HCEC 1CT (cell line): ENCODE measurements at regions not wholly inside any gene's neighbourhood (a gene's known extent, or its start where the extent isn't known, plus 50 kb on each side); places are given as distances from the start of the nearest gene placed in this dataset.
"Not testable (repeated sequence)": the region's sequence is repeated elsewhere in the genome, so short reads cannot be mapped to it uniquely, and the experiment has no call there.

Source experiments
- DNase-seq: peaks from one replicate; pipeline ENCODE4 v3.0.0-alpha.2; 2017

DNA sequence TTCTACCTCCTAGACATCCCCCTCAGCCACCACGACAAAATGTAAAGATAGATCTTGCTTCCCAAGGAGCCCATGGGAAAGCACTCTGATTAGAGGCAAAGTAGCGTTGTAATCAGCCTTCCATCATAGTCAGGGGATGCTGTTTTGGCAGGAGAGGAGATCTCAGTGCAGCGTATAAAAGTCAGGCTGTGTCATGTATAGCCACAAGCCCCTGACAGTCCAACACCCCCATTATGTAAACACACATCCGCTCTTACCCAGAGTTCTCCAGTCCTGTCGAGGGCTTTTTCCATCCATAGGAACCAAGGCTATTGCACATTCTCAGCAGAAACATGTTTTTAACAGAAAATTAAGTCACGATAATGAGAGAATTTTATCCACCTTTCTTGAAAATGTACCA is 156.3 kb downstream of the CYSLTR2 start:
- DNase-seq = no peak

DNA sequence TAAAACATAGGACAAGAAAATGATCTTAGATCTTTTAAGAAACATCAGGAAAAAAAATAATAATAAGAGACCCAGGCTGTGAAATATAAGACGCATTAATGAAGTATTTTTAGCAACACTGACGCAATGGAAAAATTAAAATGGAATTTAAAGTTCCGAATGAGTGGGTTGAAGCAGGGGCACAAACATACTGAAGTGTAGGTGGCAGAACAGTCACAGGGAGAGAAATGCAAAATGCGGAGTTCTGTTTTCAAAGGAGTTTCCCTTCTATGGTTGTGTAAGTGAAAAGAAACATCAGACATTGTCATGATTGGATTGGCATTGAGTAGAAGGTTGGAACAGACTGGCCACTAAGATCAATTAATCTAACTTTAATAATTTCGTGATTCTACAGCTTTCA is 159.8 kb downstream of the CYSLTR2 start:
- DNase-seq = no peak

DNA sequence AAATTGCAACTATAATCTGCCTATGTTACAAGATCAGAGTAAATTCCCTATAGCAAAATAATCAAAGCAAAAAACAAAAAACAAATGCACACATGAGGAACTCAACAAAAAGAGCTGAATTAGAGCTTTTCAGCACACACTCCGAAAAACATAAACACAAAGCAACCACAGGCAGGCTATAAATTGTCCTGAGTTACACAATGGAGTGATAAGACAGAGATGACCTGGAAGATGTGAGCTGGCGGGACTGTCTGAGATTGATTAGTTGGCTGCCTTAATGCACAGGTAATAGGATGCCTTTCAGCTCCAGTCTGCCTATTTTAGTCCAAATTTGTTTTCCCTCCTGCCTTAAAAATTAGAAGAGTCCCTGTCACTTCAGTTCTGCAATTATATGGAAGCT is 159.0 kb upstream of the FNDC3A start:
- DNase-seq = no peak

DNA sequence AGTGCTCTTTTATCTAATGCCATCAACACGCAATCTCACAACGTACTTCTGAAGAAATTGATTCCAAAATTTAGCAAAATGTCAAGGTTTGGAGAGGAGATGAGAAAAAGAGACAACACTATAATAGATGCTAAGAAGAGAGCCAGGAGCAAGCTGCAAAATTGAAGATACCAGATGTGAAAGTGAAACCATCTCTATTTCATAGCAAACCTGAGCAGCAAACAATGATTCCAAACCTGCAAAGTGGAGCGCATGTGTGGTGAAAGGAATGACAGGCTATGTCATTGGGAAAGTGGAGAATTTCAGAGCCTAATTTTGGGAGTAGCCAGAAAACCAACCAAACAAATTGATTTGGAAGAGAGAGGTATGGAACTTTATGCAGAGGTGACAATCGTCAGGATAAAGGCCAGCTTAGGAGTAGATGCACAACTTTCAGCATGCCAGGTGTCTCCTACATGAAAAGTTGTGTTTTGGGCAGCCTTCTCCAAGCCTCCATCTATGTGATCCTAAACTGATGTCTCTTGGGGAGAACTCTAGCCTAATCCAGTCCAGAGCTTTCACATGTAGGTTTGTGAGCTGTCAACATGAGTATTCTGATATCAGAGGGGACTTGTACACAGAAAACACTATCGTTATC is 158.4 kb upstream of the FNDC3A start:
- DNase-seq = no peak

DNA sequence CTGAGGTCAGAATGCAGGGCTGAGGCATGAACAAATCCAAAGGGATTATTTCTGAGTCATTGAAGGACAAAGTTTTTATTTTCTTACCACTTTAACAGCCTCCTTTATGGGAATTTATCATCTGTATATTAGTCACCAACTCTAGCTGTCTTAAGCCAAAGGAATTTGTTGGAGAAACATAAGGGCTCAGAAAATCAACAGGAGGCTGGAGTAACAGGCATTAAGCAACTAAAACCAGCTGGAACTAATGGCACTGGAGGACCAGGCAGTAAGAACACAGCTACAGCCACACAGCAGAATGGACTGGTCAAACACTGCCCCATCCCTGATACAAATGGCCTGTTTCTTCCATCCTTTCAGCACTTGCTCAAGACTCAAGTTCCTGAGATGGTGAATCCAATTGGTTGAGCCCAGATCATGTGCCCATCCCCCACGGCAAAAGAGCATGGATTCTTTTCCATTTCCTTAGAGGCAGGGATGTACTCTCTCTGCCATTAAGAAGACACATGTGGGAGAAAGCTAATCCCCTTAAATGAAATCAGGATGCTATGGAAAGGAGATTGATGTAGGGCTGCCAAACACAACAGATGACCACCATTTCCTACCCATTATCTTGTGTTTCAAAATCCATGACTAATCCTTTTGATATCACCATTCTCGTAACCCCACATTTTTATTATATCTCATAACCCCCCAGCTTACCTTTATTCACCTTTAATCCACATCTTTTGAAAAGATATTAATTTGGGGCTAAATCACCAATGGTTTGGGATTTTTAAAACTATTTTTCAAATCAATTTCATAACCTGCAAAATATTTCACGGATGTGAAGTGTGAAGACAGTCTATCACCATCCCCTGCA is 157.0 kb upstream of the FNDC3A start:
- DNase-seq = peak; percentile 98

DNA sequence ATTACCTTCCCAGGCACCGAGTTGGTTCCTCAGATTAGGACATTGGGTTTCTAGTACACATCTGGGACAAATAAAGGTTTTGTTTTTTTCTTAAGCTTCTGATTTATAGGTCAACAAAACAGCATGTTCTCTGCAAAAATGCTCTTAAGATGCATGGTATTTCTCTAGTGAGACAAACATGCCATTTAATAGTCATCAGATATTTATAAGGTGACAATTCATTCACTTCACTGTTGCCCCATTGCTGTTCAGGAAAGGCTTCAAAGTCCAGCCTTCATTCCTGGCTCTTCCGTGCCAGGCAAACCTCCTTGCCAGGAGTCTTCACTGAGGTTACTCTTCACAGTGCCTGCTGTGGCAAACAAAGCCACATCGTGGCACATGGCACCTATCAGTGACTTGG is 156.3 kb upstream of the FNDC3A start:
- DNase-seq = no peak

DNA sequence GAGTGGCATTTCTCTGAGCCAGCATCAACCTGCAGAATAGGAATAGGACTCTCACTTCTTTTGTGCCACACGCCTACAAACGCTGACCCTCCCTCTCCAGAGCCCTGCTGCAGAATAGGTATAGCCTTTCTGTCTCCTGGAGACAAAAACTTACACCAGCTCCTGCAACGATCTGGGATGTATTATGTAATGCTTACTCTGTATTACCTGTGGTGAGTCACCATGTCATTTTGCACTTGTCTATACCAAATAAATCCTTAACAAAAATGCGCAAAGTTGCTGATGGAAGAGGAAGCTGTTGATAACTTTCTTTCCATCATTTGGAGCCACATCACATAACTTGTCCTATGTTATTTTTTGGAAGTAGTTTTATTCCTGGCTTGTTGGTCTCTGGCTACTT is 155.8 kb upstream of the FNDC3A start:
- no peak for DNase-seq

DNA sequence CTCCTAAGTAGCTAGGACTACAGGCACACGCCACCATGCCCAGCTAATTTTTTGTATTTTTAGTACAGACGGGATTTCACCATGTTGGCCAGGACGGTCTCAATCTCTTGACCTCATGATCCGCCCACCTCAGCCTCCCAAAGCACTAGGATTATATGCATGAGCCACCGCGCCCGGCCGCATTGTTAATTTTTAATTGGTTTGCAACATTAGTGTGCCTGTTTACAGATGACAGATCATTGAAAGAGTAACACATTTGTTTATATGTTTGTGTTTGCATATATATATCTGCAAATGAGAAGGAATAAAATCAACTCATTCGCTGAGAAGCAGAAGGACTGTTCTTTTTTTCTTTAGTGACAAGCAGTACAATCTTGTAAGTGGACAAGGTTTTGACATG is 152.2 kb upstream of the FNDC3A start:
- not testable (repeated sequence) for DNase-seq

DNA sequence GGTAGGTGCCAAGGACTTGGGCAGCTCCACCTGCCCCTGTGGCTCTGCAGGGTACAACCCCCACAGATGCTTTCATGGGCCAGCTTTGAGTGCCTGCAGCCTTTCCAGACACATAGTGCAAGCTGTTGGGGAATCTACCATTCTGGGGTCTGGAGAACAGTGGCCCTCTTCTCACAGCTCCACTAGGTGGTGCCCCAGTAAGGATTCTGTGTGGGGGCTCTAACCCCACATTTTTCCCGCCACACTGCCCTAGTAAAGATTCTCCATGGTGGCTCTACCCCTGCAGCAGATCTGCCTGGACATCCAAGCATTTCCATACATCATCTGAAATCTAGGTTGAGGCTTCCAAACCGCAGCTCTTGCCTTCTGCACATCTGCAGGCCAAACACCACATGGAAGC is 149.7 kb upstream of the FNDC3A start:
- no peak for DNase-seq

DNA sequence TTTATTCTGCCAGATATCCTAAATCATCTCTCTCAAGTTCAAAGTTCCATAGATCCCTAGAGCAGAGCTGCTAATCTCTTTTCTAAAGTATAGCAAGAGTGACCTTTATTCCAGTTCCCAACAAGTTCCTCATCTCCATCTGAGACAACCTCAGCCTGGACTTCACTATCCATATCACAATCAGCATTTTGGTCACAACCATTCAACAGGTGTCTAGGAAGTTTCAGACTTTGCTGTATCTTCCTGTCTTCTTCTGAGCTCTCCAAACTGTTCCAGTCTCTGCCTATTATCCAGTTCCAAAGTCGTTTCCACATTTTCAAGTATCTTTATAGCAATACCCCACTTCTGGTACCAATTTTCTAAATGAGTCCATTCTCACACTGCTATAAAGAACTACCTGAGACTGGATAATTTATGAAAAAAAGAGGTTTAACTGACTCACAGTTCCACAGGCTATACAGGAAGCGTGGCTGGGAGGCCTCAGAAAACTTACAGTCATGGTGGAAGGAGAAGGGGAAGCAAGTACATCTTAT is 148.7 kb upstream of the FNDC3A start:
- DNase-seq = not testable (repeated sequence)

DNA sequence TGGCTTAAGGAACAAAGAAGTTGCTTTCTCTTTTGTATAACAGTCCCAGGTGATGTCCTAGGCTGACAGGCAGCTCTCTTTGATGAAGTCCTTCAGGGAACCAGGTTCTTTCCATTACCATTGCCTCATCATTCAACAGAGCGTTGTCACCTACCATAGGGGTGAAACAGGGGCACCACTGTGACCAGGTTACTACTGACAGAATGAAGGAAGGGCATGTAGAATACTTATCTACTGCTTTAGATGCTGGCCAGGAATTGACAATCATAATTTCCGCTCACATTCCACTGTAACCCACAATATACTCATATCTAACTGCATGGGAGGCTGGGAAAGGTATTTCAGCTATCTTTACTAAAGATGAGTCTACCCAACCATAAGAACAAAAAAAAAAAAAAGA is 148.0 kb upstream of the FNDC3A start:
- no peak for DNase-seq

DNA sequence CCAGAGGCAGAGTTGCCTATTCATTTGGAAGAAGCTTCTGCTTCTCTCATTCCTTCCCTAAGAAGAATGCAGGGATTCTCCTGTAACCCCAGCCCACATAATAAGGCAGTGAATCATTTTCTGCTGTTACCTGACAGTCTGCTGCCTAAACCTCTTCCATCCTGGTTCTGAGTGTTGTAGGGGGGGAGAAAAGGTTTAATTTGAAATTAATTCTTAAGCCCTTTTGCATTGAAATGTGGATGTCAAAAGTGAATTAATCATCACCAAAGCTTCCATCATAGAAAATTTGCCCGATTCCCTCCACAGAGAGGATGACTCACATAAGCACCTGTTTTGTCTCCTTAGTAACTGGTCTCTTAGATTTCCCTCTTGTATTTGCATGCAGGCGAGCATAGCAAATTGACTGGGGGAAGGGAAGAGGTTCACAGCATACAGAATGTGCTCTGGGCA is 146.7 kb upstream of the FNDC3A start:
- DNase-seq = peak; percentile 46

DNA sequence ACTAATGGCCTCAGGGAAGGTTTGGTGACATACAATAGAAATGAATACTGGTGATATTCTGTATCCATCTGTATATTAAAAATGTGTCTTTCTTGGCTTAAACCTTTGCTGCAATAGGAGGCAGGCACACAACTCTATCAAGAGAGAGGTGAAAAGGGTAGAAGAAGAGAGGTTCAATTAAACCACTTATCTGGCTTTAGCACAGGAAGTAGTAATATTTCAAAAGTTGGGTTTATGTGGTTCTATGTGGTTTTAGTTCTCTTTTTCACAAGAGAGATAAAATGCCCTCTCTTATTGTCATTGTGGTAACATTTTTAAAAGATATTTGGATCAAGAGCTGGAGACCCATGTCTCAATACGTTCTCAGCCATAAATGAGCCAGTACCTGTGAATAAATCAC is 146.2 kb upstream of the FNDC3A start:
- no peak for DNase-seq

DNA sequence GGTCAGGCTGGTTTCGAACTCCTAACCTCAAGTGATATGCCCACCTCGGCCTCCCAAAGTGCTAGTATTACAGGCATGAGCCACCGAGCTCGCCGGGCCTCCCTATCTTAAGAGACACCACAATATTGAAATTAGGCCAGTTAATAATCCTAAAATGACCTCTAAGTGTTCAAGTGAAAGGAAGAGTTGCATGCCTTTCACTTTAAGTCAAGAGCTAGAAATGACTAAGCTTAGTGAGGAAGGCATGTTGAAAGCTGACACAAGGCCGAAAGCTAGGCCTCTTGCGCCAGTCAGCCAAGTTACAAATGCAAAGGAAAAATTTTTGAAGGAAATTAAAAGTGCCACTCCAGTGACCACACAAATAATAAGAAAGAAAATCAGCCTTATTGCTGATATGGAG is 144.5 kb upstream of the FNDC3A start:
- peak; percentile 6 for DNase-seq

DNA sequence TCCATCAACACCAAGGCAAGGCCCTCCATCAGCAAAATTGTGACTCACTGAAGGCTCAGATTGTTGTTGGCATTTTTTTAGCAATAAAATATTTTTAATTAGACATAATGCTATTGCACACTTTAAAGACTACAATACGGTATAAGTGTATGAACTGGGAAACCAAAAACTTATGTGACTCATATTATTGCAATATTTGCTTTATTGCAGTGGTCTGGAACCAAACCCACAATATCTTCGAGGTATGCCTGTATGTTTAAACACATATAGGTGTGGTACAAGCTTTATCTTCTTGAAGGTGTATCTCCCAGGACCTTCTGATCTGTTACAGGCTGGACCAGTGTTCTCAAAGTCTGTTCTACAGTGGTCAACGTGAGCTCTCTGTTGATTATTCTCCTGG is 142.3 kb upstream of the FNDC3A start:
- DNase-seq = no peak

DNA sequence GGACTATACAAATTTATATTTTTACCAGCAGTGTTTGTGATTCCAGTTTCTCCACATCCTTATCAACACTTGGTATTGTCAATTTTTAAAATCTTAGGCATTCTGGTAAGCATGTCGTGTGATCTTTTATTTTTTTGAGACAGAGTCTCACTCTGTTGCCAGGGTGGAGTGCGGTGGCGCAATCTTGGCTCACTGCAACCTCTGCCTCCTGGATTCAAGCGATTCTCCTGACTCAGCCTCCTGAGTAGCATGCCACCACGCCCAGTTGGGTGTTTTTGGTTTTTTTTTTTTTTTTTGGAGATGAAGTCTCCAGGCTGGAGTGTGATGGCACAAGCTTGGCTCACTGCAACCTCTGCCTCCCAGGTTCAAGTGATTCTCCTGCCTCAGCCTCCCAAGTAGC is 140.4 kb upstream of the FNDC3A start:
- DNase-seq = not testable (repeated sequence)

DNA sequence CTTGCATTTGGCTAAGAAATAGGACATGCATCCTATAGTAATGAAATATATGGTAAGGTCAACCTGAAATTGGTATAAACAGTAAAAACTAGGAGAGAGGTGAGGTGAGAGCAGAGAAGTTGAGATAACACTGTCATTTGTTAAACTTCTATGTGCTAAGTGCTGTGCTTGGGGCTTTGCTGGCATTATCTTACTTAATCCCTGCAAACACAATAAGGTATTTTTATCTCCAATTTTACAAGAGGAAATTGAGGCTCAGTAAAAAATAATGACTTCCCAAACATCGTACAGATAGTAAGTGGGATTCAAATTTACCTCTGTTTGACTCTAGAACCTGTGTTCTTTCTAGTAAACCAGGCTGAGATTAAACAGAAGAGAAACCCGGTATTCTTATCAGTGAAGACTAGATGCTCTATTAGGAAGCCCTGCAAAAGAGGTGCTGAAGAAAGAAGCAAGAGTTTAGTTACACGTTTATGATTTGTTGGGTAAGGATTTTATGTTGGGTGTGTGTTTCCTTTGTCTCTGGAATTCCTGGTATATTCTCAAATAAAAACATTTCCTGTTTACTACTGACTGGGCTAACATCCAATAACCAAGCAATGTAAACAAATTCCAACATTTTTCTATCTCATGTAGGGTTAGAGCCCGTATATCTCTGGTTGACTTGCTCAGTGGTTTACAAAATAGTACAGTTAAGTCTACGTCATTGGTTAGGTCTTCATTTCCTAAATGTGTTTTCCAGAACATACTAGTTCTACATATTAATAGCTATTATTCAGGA is 137.3 kb upstream of the FNDC3A start:
- peak; percentile 76 for DNase-seq

DNA sequence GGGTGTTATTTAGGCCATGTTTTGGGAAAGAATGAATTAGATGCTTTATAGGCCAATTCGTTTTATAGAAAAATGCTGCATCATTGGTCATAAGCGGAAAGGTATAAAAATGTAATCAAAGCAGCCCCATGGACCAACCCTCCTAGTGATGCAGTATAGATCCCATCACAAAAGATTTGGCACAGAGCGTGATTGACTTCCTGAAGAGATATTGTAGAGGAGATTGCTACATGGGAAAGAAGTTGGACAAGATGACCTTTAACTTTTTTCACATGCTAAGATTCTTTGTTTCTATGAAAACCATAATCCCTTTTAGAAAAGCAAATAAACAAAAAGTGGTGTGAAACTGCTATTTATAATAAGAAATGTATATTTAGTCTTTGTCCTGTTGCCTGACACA is 136.5 kb upstream of the FNDC3A start:
- DNase-seq = no peak

DNA sequence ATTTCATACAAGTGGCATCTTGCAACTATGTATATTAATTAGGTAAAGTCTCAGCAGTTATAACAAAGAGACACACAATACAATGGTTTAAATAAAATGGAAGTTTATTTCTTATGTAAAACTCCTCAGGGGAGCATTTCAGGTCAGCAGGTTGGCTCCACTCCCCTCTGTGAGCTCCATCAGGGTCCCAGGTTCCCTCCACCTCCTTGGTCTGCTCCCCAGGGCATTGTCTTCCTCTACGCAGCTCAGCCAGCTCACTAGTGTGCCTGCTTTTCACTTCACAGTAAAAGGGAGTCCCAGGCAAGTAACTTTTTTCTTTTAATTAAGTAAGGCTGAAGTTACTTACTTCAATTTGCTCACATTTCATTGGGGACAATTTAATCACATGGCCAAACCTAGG is 135.3 kb upstream of the FNDC3A start:
- DNase-seq = no peak

DNA sequence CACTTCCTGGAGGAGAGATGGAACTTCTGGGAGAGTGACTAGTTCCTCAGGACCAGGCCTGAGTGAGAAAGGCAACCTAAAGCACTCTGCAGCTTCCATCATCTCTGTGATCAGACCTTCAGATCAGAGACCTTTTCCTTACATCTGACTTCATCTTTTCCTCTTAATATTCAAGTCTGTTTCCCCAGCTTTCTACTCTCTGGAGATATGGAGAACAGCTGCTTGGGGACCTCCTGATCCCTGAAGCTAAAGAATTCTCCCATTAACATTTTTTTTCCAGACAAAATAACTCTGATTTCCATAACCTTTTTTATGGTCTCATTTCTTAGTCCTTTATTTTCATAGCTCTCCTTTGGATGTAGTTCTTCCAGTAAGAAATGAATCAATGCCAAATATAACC is 133.4 kb upstream of the FNDC3A start:
- DNase-seq = no peak

DNA sequence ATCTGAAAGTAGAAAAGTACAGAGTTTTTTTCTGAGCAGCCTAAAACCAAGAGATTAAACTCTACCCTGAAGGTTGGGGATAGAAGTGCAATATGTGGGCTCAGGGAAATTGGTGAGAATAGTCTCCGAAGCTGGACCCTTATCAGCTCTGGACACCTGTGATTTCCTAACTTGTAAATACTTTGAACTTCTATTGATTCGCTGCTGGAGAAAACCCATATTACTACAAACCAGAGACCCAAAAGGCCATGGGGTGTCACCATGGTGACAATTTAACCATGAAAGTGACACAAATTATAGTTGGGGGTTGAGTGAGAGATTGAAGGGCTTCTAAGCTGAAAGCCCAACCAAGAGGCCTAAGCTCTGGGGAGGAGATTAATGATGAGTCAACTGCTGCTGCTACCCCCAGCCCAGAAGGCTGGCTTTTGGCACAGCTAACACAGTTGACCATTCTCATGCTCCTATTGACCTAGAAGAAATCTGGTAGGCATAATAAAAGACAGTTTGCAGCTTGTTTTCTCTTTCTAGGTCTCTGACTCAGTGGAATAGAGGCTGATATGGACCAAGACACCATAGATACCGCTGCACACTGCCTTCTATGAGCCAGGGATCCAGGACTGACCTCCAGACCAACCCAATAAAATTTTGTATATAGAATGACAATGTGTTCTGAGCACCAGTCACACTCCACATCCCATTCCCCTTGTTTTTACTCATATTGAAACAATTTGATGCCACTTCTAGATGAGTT is 131.9 kb upstream of the FNDC3A start:
- DNase-seq = no peak

DNA sequence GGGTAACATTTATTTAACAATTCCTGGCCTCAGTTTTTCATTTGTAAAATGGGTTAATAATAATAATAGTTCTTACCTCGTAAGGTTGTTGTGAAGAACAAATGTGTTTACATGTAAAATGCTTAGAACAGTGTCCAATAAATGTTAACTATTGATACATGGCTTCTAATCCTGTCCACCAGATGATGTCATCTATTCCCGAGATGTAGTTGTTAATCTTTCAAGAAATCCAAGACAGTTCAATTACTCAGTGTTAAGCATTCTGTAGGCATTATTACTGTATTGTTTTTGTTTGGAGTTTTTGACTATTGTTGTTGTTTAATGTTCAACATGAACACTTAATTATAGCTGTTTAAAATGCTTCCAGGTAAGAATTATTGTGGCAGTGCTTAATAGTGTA is 131.0 kb upstream of the FNDC3A start:
- no peak for DNase-seq

DNA sequence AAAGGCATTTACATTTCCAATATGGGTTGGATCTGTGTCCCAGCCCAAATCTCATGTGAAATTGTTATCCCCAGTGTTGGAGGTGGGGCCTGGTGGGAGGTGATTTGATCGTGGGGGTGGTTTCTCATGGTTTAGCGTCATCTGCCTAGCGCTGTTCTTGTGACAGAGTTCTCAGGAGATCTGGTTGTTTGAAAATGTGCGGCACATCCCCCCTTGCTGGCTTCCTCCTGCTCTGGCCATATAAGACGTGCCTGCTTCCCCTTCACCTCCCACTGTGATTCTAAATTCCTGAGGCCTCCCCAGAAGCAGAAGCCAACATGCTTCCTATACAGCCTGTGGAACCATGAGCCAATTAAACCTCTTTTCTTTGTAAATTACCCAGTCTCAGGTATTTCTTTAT is 126.2 kb upstream of the FNDC3A start:
- DNase-seq = no peak
